ENCODE measurements at regions not wholly inside any gene's neighbourhood (a gene's known extent, or its start where the extent isn't known, plus 50 kb on each side); places are given as distances from the start of the nearest gene placed in this dataset.

GRCh38 chr22:49164773-49165320 is 662.8 kb downstream of the BRD1 start:
- Histone ChIP-seq H3K27me3 (no peaks in the 10 kb centered on the region), H3K4me1 (replicated peaks in 1 of 2) (no peaks in the 10 kb centered on the region), H3K36me3 (replicated peaks in 1 of 2) (no peaks in the 10 kb centered on the region), H3K9me3 (replicated peaks in 1 of 3) (no peaks in the 10 kb centered on the region), H3K4me3 (no peak overlapping the region), H3K27ac (no peak overlapping the region)
- DNase-seq = no peak
- intact Hi-C loops (cut with DNase I) = no loop called here
- WGBS, 4 donors = 56 to 71% (median 65%) methylated on average over 4 to 12 of the region's 14 CpGs
- TF ChIP-seq, protein P1, sequence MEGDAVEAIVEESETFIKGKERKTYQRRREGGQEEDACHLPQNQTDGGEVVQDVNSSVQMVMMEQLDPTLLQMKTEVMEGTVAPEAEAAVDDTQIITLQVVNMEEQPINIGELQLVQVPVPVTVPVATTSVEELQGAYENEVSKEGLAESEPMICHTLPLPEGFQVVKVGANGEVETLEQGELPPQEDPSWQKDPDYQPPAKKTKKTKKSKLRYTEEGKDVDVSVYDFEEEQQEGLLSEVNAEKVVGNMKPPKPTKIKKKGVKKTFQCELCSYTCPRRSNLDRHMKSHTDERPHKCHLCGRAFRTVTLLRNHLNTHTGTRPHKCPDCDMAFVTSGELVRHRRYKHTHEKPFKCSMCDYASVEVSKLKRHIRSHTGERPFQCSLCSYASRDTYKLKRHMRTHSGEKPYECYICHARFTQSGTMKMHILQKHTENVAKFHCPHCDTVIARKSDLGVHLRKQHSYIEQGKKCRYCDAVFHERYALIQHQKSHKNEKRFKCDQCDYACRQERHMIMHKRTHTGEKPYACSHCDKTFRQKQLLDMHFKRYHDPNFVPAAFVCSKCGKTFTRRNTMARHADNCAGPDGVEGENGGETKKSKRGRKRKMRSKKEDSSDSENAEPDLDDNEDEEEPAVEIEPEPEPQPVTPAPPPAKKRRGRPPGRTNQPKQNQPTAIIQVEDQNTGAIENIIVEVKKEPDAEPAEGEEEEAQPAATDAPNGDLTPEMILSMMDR (IDR thresholded peaks at IDR 0.05) = no peak
- no peak for TF ChIP-seq POLR2A (IDR thresholded peaks at IDR 0.05)

- Histone ChIP-seq H3K27me3 (no peaks in the 10 kb centered on the region), H3K27ac (no peak overlapping the region), H3K9me3 (replicated peaks in 1 of 3) (no peaks in the 10 kb centered on the region), H3K4me3 (no peak overlapping the region), H3K36me3 (replicated peaks in 1 of 2) (no peaks in the 10 kb centered on the region), H3K4me1 (replicated peaks in 1 of 2) (no peaks in the 10 kb centered on the region)
- intact Hi-C loops (cut with DNase I) = no loop called here
- TF ChIP-seq, protein P1 (IDR thresholded peaks at IDR 0.05) = no peak
- TF ChIP-seq POLR2A (IDR thresholded peaks at IDR 0.05) = no peak
- WGBS, 4 donors = 54 to 68% (median 63%) methylated on average over 16 to 25 of the region's 25 CpGs
- no peak for DNase-seq
Measured at GRCh38 chr22:49163960-49164690, 663.5 kb downstream of the BRD1 start.

DNA sequence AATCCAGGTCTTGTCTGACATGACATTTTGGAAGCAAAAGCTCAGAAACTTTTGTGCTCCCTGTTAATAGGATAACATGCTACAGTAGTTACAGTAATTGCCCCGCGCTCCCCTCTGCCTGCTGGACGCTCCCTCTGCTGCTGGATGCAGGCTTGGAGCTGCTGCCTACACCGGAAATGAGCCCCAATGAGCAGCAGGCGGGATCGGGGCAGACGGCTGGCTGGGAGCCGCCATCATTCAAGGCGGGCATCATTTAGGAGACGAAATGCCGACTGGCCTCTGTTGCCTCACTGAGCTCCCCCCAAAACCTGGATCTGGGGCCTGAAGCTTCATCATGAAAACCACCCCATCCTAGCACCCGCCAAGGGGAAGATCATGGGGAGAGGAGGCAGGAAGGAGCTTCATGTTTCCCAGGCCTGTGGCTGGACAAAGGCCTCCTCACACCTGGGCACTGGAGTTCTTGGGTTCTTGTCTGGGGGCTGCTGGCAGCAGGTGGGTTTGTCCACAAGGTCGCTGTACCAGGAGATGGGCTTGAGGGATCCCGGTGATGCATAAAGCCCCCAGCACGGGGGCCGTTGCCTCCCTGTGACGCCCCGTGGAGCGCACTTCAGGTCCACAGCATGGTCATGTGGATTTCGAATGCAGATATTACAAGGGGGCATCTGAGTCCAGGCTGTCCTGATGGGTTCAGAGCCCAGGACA is 664.3 kb downstream of the BRD1 start:
- no peaks in the 10 kb centered on the region for H3K4me1 ChIP-seq (replicated peaks in 1 of 2)
- no peak for DNase-seq
- intact Hi-C loops (cut with DNase I) = no loop called here
- H3K36me3 ChIP-seq (replicated peaks in 1 of 2) = no peaks in the 10 kb centered on the region
- no peaks in the 10 kb centered on the region for H3K9me3 ChIP-seq (replicated peaks in 1 of 3)
- no peak overlapping the region for H3K27ac ChIP-seq
- no peaks in the 10 kb centered on the region for H3K27me3 ChIP-seq
- WGBS, 4 donors = 69 to 79% (median 74%) methylated on average over 8 to 20 of the region's 20 CpGs
- H3K4me3 ChIP-seq = no peak overlapping the region
- TF ChIP-seq, protein P1 (IDR thresholded peaks at IDR 0.05) = no peak
- TF ChIP-seq POLR2A (IDR thresholded peaks at IDR 0.05) = no peak

GRCh38 chr22:49162841-49163240 is 664.8 kb downstream of the BRD1 start:
- WGBS, 4 donors = 74 to 86% (median 85%) methylated on average over 7 to 16 of the region's 16 CpGs
- Histone ChIP-seq H3K4me3 (no peak overlapping the region), H3K9me3 (replicated peaks in 1 of 3) (no peaks in the 10 kb centered on the region), H3K36me3 (replicated peaks in 1 of 2) (no peaks in the 10 kb centered on the region), H3K27me3 (no peaks in the 10 kb centered on the region), H3K4me1 (replicated peaks in 1 of 2) (no peaks in the 10 kb centered on the region), H3K27ac (no peak overlapping the region)
- TF ChIP-seq, protein P1 (IDR thresholded peaks at IDR 0.05) = no peak
- TF ChIP-seq POLR2A (IDR thresholded peaks at IDR 0.05) = no peak
- DNase-seq = no peak
- intact Hi-C loops (cut with DNase I) = no loop called here

Measured in adrenal gland (tissue), 9 donors.